Nephron progenitor cell (in vitro differentiated cells): ENCODE measurements at regions not wholly inside any gene's neighbourhood (a gene's known extent, or its start where the extent isn't known, plus 50 kb on each side); places are given as distances from the start of the nearest gene placed in this dataset.

Source experiments
- DNase-seq: peaks from one replicate; pipeline ENCODE4 v3.0.0; 2021
- H3K27ac Mint-ChIP-seq: 2 replicates; pipeline ENCODE4 v1.8.0; 2021; ENCODE audit warnings: mild to moderate bottlenecking, moderate library complexity, mixed read lengths
- H3K27me3 Mint-ChIP-seq: 2 replicates; pipeline ENCODE4 v1.8.0; 2021; ENCODE audit warnings: mild to moderate bottlenecking, low read depth, mixed read lengths; ENCODE audit not compliant: poor library complexity
- H3K36me3 Mint-ChIP-seq: 2 replicates; pipeline ENCODE4 v1.8.0; 2021; ENCODE audit warnings: low read depth, mixed read lengths
- H3K4me1 Mint-ChIP-seq: 2 replicates; pipeline ENCODE4 v1.8.0; 2021; ENCODE audit warnings: mixed read lengths
- H3K4me3 Mint-ChIP-seq: 2 replicates; pipeline ENCODE4 v1.8.0; 2021; ENCODE audit warnings: mild to moderate bottlenecking, moderate library complexity, mixed read lengths
- H3K9me3 Mint-ChIP-seq: 2 replicates; pipeline ENCODE4 v1.8.0; 2021; ENCODE audit warnings: mild to moderate bottlenecking, moderate library complexity, mixed read lengths
- CTCF ChIP-seq: fragments of 200-600 bp; sonication (generic); IDR thresholded peaks from 2 replicates; pipeline ENCODE4 v1.5.0; 2021; ENCODE audit warnings: antibody characterized with exemption

GRCh38 chr1:221797506-221797905 lies 55.6 kb upstream of the DUSP10 start:
- H3K4me3 Mint-ChIP-seq = no peak overlapping the region
- no peak overlapping the region for H3K27ac Mint-ChIP-seq
- H3K36me3 Mint-ChIP-seq = peaks cover 11% of the 10 kb centered on the region
- no peak for DNase-seq
- H3K9me3 Mint-ChIP-seq = peaks cover 11% of the 10 kb centered on the region
- TF ChIP-seq CTCF = no peak
- H3K4me1 Mint-ChIP-seq = peaks cover 14% of the 10 kb centered on the region
- no peaks in the 10 kb centered on the region for H3K27me3 Mint-ChIP-seq

- no peak for TF ChIP-seq CTCF
- no peak for DNase-seq
- Mint-ChIP-seq H3K9me3 (peaks cover 11% of the 10 kb centered on the region), H3K4me3 (no peak overlapping the region), H3K27me3 (no peaks in the 10 kb centered on the region), H3K27ac (no peak overlapping the region), H3K4me1 (peaks cover 6% of the 10 kb centered on the region), H3K36me3 (peaks cover 11% of the 10 kb centered on the region)
These were observed 54.8 kb upstream of the DUSP10 start for GRCh38 chr1:221796700-221797099.

GRCh38 chr1:221795380-221795779 lies 53.5 kb upstream of the DUSP10 start:
- Mint-ChIP-seq H3K27me3 (no peaks in the 10 kb centered on the region), H3K4me1 (peaks cover 5% of the 10 kb centered on the region), H3K27ac (no peak overlapping the region), H3K36me3 (peaks cover 9% of the 10 kb centered on the region), H3K4me3 (no peak overlapping the region), H3K9me3 (peaks cover 10% of the 10 kb centered on the region)
- TF ChIP-seq CTCF = no peak
- no peak for DNase-seq

- no peak for TF ChIP-seq CTCF
- no peaks in the 10 kb centered on the region for H3K27me3 Mint-ChIP-seq
- no peak for DNase-seq
- no peak overlapping the region for H3K4me3 Mint-ChIP-seq
- H3K4me1 Mint-ChIP-seq = peaks cover 5% of the 10 kb centered on the region
- H3K36me3 Mint-ChIP-seq = peaks cover 8% of the 10 kb centered on the region
- no peak overlapping the region for H3K27ac Mint-ChIP-seq
- peaks cover 8% of the 10 kb centered on the region for H3K9me3 Mint-ChIP-seq
These were observed 53.0 kb upstream of the DUSP10 start for GRCh38 chr1:221794935-221795334.

- H3K27me3 Mint-ChIP-seq = no peaks in the 10 kb centered on the region
- no peak overlapping the region for H3K4me3 Mint-ChIP-seq
- TF ChIP-seq CTCF = no peak
- no peak overlapping the region for H3K27ac Mint-ChIP-seq
- H3K4me1 Mint-ChIP-seq = peaks cover 5% of the 10 kb centered on the region
- DNase-seq = no peak
- H3K9me3 Mint-ChIP-seq = peaks cover 1% of the 10 kb centered on the region
- H3K36me3 Mint-ChIP-seq = peaks cover under 1% of the 10 kb centered on the region
These were observed 52.3 kb upstream of the DUSP10 start for GRCh38 chr1:221794079-221794670.

- H3K4me3 Mint-ChIP-seq = no peak overlapping the region
These were observed 51.7 kb upstream of the DUSP10 start for GRCh38 chr1:221793439-221794078.

More at GRCh38 chr1:221793439-221794078, 51.7 kb upstream of the DUSP10 start:
- Mint-ChIP-seq H3K36me3 (no peaks in the 10 kb centered on the region), H3K27ac (no peak overlapping the region), H3K4me1 (peaks cover 5% of the 10 kb centered on the region), H3K27me3 (peaks cover 4% of the 10 kb centered on the region), H3K9me3 (no peaks in the 10 kb centered on the region)
- DNase-seq = no peak
- no peak for TF ChIP-seq CTCF
